Right lobe of liver (tissue), 4 donors: ENCODE measurements at regions not wholly inside any gene's neighbourhood (a gene's known extent, or its start where the extent isn't known, plus 50 kb on each side); places are given as distances from the start of the nearest gene placed in this dataset.

ENCODE experiments used
- CTCF ChIP-seq, 4 donors: fragments of 200-600 bp in 3 of 4; fragments of 450-650 bp in 1 of 4; IDR thresholded peaks; one replicate each; pipeline versions ENCODE4 v1.5.1 to v1.8.0; 2016 to 2022; ENCODE audit warnings: antibody characterized with exemption in 4 of 4, mild to moderate bottlenecking in 2 of 4
- POLR2A ChIP-seq: fragments of 450-650 bp; IDR thresholded peaks from one replicate; pipeline ENCODE4 v1.6.1; 2017; ENCODE audit warnings: antibody characterized with exemption, mild to moderate bottlenecking
- donor health status: DM: no; HTN: no; CAD: no.
- donor health status: DM: no; HTN: no; CAD: no.
- donor health status: DM: no; HTN: yes; CAD: no.

GRCh38 chr11:21968702-21969101, 224.2 kb upstream of the ANO5 start:
- TF ChIP-seq CTCF (IDR thresholded peaks at IDR 0.05) (no peak), POLR2A (no peak)
